ENCODE measurements at regions not wholly inside any gene's neighbourhood (a gene's known extent, or its start where the extent isn't known, plus 50 kb on each side); places are given as distances from the start of the nearest gene placed in this dataset.

GRCh38 chr16:5347561-5347960 is 250.0 kb upstream of the EEF2KMT start:
- no peak for TF ChIP-seq CTCF (IDR thresholded peaks at IDR 0.05)
- no peak for TF ChIP-seq POLR2AphosphoS5 (IDR thresholded peaks at IDR 0.05)

Data from transverse colon (tissue), 4 donors.